NB4 (cell line): ENCODE measurements at regions not wholly inside any gene's neighbourhood (a gene's known extent, or its start where the extent isn't known, plus 50 kb on each side); places are given as distances from the start of the nearest gene placed in this dataset.

Source experiments
- DNase-seq: peaks from one replicate; pipeline ENCODE4 v3.0.0; 2010; ENCODE audit warnings: low read depth
- H3K4me3 ChIP-seq: one replicate; pipeline ENCODE4 v1.5.1; 2011; ENCODE audit warnings: mild to moderate bottlenecking, low read depth, low read length, moderate library complexity
- MYC ChIP-seq: IDR thresholded peaks from 2 replicates; pipeline ENCODE4 v1.6.1; 2011; ENCODE audit warnings: low read depth, low read length
- POLR2A ChIP-seq: IDR thresholded peaks from 2 replicates; pipeline ENCODE4 v1.6.1; 2011; ENCODE audit warnings: mild to moderate bottlenecking; ENCODE audit not compliant: insufficient read length; ENCODE audit errors: extremely low read depth
- TF ChIP-seq, protein P1 (sequence below): IDR thresholded peaks from 2 replicates; pipeline ENCODE4 v1.6.1; 2011; ENCODE audit warnings: low read depth, low read length
- TF ChIP-seq, protein P2 (sequence below): IDR thresholded peaks from one replicate; pipeline ENCODE4 v1.5.1; 2012; ENCODE audit warnings: low read depth, low read length

DNA sequence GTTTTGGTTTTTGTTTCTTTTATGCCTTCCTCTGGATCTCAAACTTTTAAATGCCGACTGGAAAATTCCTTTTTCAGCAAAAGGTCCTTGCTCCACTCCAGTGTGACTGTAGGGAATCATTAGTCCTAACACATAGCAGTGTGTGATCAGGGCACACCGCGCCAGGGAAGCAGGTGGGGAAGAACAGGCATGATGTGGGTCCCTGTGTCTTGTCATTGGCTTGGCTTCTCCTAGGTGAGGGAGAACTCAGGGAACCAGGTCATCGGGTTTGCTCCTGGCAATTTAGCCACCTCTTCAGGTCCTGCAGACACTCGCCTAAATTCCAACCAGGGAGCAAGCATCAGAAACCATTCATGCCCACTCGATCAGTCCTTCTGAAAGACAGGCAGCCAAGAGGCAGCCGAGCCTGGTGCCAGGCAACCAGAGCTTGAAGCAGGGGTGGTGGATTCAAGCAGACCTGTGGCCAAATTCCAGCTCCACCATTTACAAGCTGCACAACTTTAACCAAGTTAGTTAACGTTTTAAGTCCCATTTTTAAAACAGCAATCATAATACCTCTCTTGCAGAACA is 514.2 kb downstream of the BNC2 start:
- TF ChIP-seq MYC (no peak), POLR2A (no peak)
- TF ChIP-seq, protein P1, sequence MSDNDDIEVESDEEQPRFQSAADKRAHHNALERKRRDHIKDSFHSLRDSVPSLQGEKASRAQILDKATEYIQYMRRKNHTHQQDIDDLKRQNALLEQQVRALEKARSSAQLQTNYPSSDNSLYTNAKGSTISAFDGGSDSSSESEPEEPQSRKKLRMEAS = no peak
- no peak for DNase-seq
- H3K4me3 ChIP-seq = no peak overlapping the region

DNA sequence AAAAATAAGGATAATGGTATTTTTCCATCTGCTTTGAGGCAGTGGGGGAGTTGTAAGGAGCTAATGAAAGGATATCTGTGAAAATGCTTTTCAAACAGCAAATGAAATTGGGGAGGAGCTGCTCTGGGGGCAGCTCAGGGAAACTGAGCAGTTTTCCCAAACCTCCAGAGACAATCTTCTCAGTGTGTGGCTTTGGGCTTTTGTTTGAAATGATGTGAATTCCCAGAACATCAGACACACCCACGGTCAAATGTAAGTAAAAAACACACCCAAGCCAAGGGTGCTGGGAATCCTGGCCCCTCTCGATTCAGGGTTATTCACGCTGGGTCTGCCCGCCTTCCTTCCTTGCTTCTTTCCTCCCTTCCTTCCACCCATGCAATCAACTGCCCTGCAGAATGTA is 512.6 kb downstream of the BNC2 start:
- DNase-seq = no peak
- TF ChIP-seq, protein P2, sequence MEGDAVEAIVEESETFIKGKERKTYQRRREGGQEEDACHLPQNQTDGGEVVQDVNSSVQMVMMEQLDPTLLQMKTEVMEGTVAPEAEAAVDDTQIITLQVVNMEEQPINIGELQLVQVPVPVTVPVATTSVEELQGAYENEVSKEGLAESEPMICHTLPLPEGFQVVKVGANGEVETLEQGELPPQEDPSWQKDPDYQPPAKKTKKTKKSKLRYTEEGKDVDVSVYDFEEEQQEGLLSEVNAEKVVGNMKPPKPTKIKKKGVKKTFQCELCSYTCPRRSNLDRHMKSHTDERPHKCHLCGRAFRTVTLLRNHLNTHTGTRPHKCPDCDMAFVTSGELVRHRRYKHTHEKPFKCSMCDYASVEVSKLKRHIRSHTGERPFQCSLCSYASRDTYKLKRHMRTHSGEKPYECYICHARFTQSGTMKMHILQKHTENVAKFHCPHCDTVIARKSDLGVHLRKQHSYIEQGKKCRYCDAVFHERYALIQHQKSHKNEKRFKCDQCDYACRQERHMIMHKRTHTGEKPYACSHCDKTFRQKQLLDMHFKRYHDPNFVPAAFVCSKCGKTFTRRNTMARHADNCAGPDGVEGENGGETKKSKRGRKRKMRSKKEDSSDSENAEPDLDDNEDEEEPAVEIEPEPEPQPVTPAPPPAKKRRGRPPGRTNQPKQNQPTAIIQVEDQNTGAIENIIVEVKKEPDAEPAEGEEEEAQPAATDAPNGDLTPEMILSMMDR = no peak
- TF ChIP-seq MYC (no peak), POLR2A (no peak)
- TF ChIP-seq, protein P1 = no peak
- no peak overlapping the region for H3K4me3 ChIP-seq

DNA sequence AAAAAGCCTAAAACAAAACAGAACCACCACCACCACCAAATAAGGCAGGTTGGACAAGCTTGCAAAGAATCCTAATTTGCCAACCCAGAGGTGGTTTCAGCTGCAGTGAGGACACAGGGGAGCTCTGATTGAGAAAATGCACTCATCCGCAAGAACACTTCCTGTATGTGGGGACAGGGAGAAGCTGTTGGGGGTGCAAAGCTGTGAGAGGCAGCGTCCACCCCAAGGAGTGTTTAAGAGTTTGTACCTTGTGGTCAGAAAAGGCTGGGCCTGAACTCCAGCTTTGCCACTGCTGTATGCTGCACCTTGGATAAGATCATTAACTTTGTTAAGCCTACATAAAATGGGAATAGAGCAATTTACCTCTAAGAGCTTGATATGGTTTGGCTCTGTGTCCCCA is 511.7 kb downstream of the BNC2 start:
- TF ChIP-seq, protein P1 = no peak
- TF ChIP-seq, protein P2 = no peak
- TF ChIP-seq MYC = no peak
- no peak for TF ChIP-seq POLR2A
- DNase-seq = no peak
- H3K4me3 ChIP-seq = no peak overlapping the region
